ENCODE measurements at regions not wholly inside any gene's neighbourhood (a gene's known extent, or its start where the extent isn't known, plus 50 kb on each side); places are given as distances from the start of the nearest gene placed in this dataset.

DNA sequence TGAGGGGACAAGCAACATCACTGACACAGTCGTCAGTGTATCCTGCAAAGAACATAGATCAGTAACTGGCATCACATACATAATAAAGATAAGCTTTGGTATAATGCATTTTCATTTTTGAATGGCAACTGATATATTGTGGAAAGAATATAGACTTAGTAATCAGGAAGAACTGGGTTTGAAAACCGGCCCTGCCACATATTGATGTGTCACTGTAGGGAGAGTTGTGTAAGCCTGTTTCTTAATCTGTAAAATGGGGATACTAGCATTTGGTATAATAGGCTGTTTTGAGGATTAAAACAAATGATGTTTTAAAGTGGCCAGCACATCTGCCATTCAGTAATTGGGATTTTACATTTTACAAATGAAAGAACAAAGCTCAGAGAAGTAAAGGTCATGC, 277.8 kb upstream of the CNTNAP5 start:
- DNase-seq (ENCODE audit: low read depth): no peak
- TF ChIP-seq CTCF (conservative IDR thresholded peaks at IDR 0.05; ENCODE audit: low read depth, low read length): no peak
- no peak overlapping the region for H3K4me3 ChIP-seq (ENCODE audit: low read depth, low read length)

- DNase-seq (ENCODE audit: low read depth): no peak
- no peak overlapping the region for H3K4me3 ChIP-seq (ENCODE audit: low read depth, low read length)
- TF ChIP-seq CTCF (conservative IDR thresholded peaks at IDR 0.05; ENCODE audit: low read depth, low read length): no peak
These were observed 262.9 kb upstream of the CNTNAP5 start for GRCh38 chr2:123762221-123762620.

- no peak for DNase-seq (ENCODE audit: low read depth)
- H3K4me3 ChIP-seq (ENCODE audit: low read depth, low read length): no peak overlapping the region
- TF ChIP-seq CTCF (conservative IDR thresholded peaks at IDR 0.05; ENCODE audit: low read depth, low read length): no peak
These were observed 256.9 kb upstream of the CNTNAP5 start for GRCh38 chr2:123768233-123768632.

DNA sequence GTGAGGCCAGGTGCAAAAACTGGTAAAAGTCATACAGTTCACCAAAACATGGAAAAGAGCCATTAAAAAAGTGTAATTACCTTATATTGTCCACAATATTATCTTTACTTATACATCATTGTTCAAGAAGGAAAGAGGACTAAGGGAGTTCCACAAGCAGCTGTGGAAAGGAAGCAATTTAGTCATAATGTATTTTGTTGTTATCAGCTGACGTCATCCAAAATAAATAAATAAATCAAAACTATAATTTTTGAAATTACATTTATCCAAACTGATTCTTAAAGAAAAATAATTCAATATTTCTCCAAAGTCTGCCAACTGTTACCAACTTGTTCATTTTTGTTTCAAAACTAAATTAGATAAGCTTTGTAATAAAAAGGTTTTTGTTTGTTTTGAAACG, 256.1 kb upstream of the CNTNAP5 start:
- no peak overlapping the region for H3K4me3 ChIP-seq (ENCODE audit: low read depth, low read length)
- no peak for DNase-seq (ENCODE audit: low read depth)
- TF ChIP-seq CTCF (conservative IDR thresholded peaks at IDR 0.05; ENCODE audit: low read depth, low read length): no peak

DNA sequence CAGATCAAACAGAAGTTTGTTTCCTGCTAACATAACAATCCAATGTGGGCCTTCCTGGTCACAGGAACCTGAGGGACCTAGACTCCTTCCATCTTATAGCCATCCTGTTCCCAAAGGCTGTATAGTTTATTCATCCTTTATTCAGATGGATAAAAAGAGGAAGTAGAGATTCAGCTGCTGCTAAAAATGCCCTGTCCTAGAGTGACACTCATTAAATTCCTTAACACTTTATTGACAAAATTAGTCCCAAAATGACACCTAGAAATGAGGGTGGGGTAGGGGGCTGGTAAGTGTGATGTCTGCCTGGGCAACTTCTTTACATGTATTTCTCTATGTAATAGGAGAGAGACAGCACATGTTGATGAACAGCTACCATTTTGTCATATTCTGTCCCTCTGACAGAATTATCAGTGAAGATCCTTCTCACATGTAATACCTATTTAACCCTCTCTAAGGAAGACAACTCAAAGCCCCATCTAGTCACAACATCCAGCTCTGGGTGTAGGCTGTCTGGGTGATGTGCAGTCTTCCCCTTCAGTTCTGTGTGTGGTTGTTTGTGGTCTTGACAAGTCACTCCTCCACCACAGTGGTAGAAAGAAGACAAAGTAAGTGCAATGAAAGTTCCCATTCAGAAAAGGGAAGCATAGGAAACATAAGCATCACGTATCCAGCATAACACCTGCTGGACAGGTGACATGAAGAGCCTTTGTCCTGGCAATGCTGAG, 253.9 kb upstream of the CNTNAP5 start:
- DNase-seq (ENCODE audit: low read depth): no peak
- no peak overlapping the region for H3K4me3 ChIP-seq (ENCODE audit: low read depth, low read length)
- no peak for TF ChIP-seq CTCF (conservative IDR thresholded peaks at IDR 0.05; ENCODE audit: low read depth, low read length)

DNA sequence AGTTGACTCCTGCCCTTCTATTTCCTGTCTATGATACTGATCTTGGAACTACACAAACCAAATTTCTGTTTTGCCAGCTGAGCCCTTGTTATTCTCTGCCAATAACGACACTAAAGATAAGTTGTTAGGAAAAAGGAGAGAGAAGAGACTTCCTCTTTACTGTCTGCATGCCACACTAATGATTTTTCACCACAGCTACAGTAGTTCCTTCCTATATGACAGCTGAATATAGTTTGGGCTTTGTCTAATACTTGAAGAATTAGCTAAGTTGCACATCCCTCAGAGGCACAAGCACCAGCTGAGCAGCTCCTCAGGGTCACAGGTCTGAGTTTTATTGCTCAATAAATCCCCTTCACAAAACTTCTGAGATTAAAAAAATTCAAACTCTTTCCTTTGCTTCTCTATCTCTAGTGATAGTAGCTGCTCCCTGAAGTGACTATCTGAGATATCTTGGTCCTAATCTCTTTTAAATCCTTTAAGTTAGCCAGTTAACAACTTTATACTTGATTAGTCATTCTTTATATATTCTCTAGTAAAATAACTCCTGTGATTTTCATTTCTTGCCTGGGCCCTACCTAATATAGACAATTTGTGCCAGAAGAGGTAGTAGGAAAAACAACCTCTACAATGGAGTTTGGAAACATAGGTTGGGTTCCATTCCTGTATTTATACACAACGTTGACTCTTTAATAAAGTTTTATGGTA, 253.0 kb upstream of the CNTNAP5 start:
- TF ChIP-seq CTCF (conservative IDR thresholded peaks at IDR 0.05; ENCODE audit: low read depth, low read length): no peak
- no peak for DNase-seq (ENCODE audit: low read depth)
- H3K4me3 ChIP-seq (ENCODE audit: low read depth, low read length): no peak overlapping the region

DNA sequence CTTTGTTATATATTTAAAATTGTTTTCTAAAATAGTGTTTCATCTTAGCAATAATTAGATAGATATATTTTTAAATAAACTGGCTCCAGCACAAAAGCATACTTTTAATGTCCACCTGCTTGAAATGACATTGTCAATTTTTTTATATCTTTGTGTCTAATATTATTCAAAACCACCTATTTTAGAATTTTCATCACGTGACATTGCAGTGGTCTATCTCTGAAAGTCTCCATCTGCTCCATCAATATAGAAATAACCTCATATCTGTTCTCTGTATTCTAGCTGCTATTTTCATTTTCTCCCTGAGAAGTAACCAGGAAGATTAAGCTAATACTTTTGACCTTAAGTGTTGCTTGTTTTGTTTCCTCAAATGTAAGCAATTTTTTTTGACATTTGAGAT, 248.0 kb upstream of the CNTNAP5 start:
- TF ChIP-seq CTCF (conservative IDR thresholded peaks at IDR 0.05; ENCODE audit: low read depth, low read length): no peak
- H3K4me3 ChIP-seq (ENCODE audit: low read depth, low read length): no peak overlapping the region
- no peak for DNase-seq (ENCODE audit: low read depth)

All from choroid plexus epithelial cell (primary cell).